Neural crest cell (in vitro differentiated cells): ENCODE measurements at regions not wholly inside any gene's neighbourhood (a gene's known extent, or its start where the extent isn't known, plus 50 kb on each side); places are given as distances from the start of the nearest gene placed in this dataset.

Experiments used
- DNase-seq: peaks from one replicate; pipeline ENCODE4 v3.0.0; 2021; ENCODE audit warnings: low read depth, mixed read lengths, low spot score
- H3K27ac Mint-ChIP-seq: one replicate; pipeline ENCODE4 v1.8.0; 2021; ENCODE audit warnings: mild to moderate bottlenecking, mixed read lengths; ENCODE audit not compliant: unreplicated experiment
- H3K27me3 Mint-ChIP-seq: 2 replicates; pipeline ENCODE4 v1.8.0; 2021; ENCODE audit warnings: low read depth, mild to moderate bottlenecking, mixed read lengths
- H3K36me3 Mint-ChIP-seq: 2 replicates; pipeline ENCODE4 v1.8.0; 2021; ENCODE audit warnings: low read depth, mild to moderate bottlenecking, mixed read lengths
- H3K4me1 Mint-ChIP-seq: 2 replicates; pipeline ENCODE4 v1.8.0; 2021; ENCODE audit warnings: mixed read lengths
- H3K4me3 Mint-ChIP-seq: one replicate; pipeline ENCODE4 v1.8.0; 2021; ENCODE audit warnings: mild to moderate bottlenecking, mixed read lengths
- H3K9me3 Mint-ChIP-seq: 2 replicates; pipeline ENCODE4 v1.8.0; 2021; ENCODE audit warnings: mixed read lengths
- CTCF ChIP-seq: fragments of 200-600 bp; sonication (generic); conservative IDR thresholded peaks from 2 replicates; pipeline ENCODE4 v1.5.0; 2021; ENCODE audit warnings: antibody characterized with exemption, mild to moderate bottlenecking

GRCh38 chr6:44543664-44544063 lies 156.2 kb downstream of the CDC5L start:
- Mint-ChIP-seq H3K4me3 (no peak overlapping the region), H3K36me3 (no peaks in the 10 kb centered on the region), H3K27me3 (no peaks in the 10 kb centered on the region), H3K4me1 (peaks cover 15% of the 10 kb centered on the region), H3K9me3 (no peaks in the 10 kb centered on the region), H3K27ac (no peak overlapping the region)
- no peak for DNase-seq
- TF ChIP-seq CTCF: no peak

- Mint-ChIP-seq H3K4me1 (peaks cover 15% of the 10 kb centered on the region), H3K27me3 (no peaks in the 10 kb centered on the region), H3K36me3 (no peaks in the 10 kb centered on the region), H3K27ac (no peak overlapping the region), H3K9me3 (no peaks in the 10 kb centered on the region), H3K4me3 (no peak overlapping the region)
- no peak for DNase-seq
- no peak for TF ChIP-seq CTCF
Measured at GRCh38 chr6:44545224-44545623, 157.7 kb downstream of the CDC5L start.

- Mint-ChIP-seq H3K9me3 (no peaks in the 10 kb centered on the region), H3K4me1 (no peaks in the 10 kb centered on the region), H3K27me3 (no peaks in the 10 kb centered on the region), H3K27ac (no peak overlapping the region), H3K36me3 (no peaks in the 10 kb centered on the region), H3K4me3 (no peak overlapping the region)
- TF ChIP-seq CTCF: no peak
- DNase-seq: no peak
Measured at GRCh38 chr6:44548319-44548718, 160.8 kb downstream of the CDC5L start.

- H3K27me3 Mint-ChIP-seq: no peaks in the 10 kb centered on the region
Measured at GRCh38 chr6:44549516-44549915, 162.0 kb downstream of the CDC5L start.

GRCh38 chr6:44554194-44554593 lies 166.7 kb downstream of the CDC5L start:
- H3K27me3 Mint-ChIP-seq: no peaks in the 10 kb centered on the region
- no peaks in the 10 kb centered on the region for H3K36me3 Mint-ChIP-seq
- TF ChIP-seq CTCF: no peak
- H3K27ac Mint-ChIP-seq: no peak overlapping the region
- no peak overlapping the region for H3K4me3 Mint-ChIP-seq
- DNase-seq: no peak
- H3K9me3 Mint-ChIP-seq: no peaks in the 10 kb centered on the region
- H3K4me1 Mint-ChIP-seq: no peaks in the 10 kb centered on the region

More at GRCh38 chr6:44549516-44549915, 162.0 kb downstream of the CDC5L start:
- Mint-ChIP-seq H3K4me3 (no peak overlapping the region), H3K4me1 (no peaks in the 10 kb centered on the region), H3K9me3 (no peaks in the 10 kb centered on the region), H3K27ac (no peak overlapping the region), H3K36me3 (no peaks in the 10 kb centered on the region)
- DNase-seq: no peak
- no peak for TF ChIP-seq CTCF

- no peaks in the 10 kb centered on the region for H3K9me3 Mint-ChIP-seq
- no peaks in the 10 kb centered on the region for H3K27me3 Mint-ChIP-seq
- H3K27ac Mint-ChIP-seq: no peak overlapping the region
- TF ChIP-seq CTCF: no peak
- no peaks in the 10 kb centered on the region for H3K4me1 Mint-ChIP-seq
- no peak for DNase-seq
- H3K4me3 Mint-ChIP-seq: no peak overlapping the region
- H3K36me3 Mint-ChIP-seq: no peaks in the 10 kb centered on the region
Measured at GRCh38 chr6:44554861-44555260, 167.4 kb downstream of the CDC5L start.
